Endothelial cell of umbilical vein (primary cell): ENCODE measurements at regions not wholly inside any gene's neighbourhood (a gene's known extent, or its start where the extent isn't known, plus 50 kb on each side); places are given as distances from the start of the nearest gene placed in this dataset.

Source experiments
- EZH2 ChIP-seq: IDR thresholded peaks from 2 replicates; pipeline ENCODE4 v1.6.1; 2012; ENCODE audit warnings: borderline replicate concordance, low read depth, mild to moderate bottlenecking, moderate library complexity, low read length, inconsistent platforms; ENCODE audit not compliant: severe bottlenecking
- FOS ChIP-seq: IDR thresholded peaks from 2 replicates; pipeline ENCODE4 v1.6.1; 2011; ENCODE audit warnings: mild to moderate bottlenecking, low read length, moderate library complexity, borderline replicate concordance; ENCODE audit not compliant: insufficient read depth
- GATA2 ChIP-seq: IDR thresholded peaks from 2 replicates; pipeline ENCODE4 v1.7.0; 2011; ENCODE audit warnings: low read depth, mild to moderate bottlenecking, moderate library complexity, mixed read lengths, low read length; ENCODE audit not compliant: insufficient read length, insufficient read depth
- MYC ChIP-seq: IDR thresholded peaks from one replicate; pipeline ENCODE4 v1.6.1; 2011; ENCODE audit warnings: mild to moderate bottlenecking, low read depth, low read length
- POLR2A ChIP-seq: IDR thresholded peaks from 2 replicates; pipeline ENCODE4 v1.6.1; 2012; ENCODE audit warnings: low read depth, mild to moderate bottlenecking, control low read depth, low read length
- POLR2AphosphoS5 ChIP-seq: IDR thresholded peaks from 2 replicates; pipeline ENCODE4 v1.6.1; 2012; ENCODE audit warnings: low read depth, mild to moderate bottlenecking, control low read depth, low read length, moderate library complexity; ENCODE audit not compliant: insufficient read depth
- TF ChIP-seq, protein P1 (sequence below), 2 donors: IDR thresholded peaks; 1 replicate in 1 of 2; 2 replicates in 1 of 2; pipeline ENCODE4 v1.5.1; 2011; ENCODE audit warnings: low read length in 2 of 2, mild to moderate bottlenecking in 2 of 2, moderate library complexity in 2 of 2, control low read depth in 1 of 2, inconsistent platforms in 1 of 2, low read depth in 1 of 2; ENCODE audit not compliant: insufficient read depth in 1 of 2; ENCODE audit errors: extremely low read depth in 1 of 2
- TF ChIP-seq, protein P2 (sequence below): IDR thresholded peaks from 2 replicates; pipeline ENCODE4 v1.6.1; 2011; ENCODE audit not compliant: insufficient read depth, insufficient read length

DNA sequence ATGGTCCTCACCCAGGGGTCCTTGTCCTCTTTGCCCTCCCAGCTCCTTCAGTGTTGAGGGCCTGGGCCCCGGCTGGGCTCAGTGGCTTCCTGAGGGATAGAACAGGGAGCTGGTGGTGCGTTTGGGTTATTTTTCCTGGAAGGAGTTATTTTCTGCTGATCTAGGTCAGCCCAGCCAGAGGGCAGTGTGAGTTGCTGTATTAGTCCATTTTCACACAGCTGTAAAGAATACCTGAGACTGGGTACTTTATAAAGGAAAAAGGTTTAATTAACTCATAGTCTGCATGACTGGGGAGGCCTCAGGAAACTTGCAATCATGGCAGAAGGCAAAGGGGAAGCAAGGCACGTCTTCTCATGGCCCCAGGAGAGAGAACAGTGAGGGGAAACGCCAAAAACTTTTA, 122.4 kb upstream of the PCBD1 start:
- TF ChIP-seq, protein P1, sequence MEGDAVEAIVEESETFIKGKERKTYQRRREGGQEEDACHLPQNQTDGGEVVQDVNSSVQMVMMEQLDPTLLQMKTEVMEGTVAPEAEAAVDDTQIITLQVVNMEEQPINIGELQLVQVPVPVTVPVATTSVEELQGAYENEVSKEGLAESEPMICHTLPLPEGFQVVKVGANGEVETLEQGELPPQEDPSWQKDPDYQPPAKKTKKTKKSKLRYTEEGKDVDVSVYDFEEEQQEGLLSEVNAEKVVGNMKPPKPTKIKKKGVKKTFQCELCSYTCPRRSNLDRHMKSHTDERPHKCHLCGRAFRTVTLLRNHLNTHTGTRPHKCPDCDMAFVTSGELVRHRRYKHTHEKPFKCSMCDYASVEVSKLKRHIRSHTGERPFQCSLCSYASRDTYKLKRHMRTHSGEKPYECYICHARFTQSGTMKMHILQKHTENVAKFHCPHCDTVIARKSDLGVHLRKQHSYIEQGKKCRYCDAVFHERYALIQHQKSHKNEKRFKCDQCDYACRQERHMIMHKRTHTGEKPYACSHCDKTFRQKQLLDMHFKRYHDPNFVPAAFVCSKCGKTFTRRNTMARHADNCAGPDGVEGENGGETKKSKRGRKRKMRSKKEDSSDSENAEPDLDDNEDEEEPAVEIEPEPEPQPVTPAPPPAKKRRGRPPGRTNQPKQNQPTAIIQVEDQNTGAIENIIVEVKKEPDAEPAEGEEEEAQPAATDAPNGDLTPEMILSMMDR (IDR thresholded peaks at IDR 0.05; ENCODE audit: extremely low read depth in 1 of 2, insufficient read depth in 1 of 2, low read depth in 1 of 2, low read length in 2 of 2): no peak
- TF ChIP-seq POLR2A (no peak), EZH2 (no peak), GATA2 (no peak), POLR2AphosphoS5 (no peak), FOS (no peak), MYC (no peak)
- TF ChIP-seq, protein P2, sequence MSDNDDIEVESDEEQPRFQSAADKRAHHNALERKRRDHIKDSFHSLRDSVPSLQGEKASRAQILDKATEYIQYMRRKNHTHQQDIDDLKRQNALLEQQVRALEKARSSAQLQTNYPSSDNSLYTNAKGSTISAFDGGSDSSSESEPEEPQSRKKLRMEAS: no peak
